ENCODE measurements at regions not wholly inside any gene's neighbourhood (a gene's known extent, or its start where the extent isn't known, plus 50 kb on each side); places are given as distances from the start of the nearest gene placed in this dataset.

DNA sequence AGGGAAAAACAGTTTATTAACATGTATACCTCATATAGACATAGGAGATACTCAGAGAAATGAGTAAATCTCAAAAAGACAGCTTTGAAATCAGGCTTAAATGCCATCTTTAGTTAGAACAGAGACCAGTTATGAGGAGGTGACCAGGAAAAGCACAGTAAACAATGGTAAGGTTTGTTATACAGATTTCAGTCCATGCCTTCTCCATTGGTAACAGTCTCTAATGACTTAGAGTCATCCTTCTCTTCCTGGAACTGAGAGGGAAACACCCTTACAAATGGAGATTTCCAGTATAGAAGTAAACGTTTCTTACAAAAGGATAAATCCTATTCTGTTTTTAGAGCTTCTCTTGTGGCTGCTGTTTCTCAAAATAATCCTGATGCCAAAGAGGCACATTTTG is 476.3 kb upstream of the NAALADL2 start:
- TF ChIP-seq, protein P1, sequence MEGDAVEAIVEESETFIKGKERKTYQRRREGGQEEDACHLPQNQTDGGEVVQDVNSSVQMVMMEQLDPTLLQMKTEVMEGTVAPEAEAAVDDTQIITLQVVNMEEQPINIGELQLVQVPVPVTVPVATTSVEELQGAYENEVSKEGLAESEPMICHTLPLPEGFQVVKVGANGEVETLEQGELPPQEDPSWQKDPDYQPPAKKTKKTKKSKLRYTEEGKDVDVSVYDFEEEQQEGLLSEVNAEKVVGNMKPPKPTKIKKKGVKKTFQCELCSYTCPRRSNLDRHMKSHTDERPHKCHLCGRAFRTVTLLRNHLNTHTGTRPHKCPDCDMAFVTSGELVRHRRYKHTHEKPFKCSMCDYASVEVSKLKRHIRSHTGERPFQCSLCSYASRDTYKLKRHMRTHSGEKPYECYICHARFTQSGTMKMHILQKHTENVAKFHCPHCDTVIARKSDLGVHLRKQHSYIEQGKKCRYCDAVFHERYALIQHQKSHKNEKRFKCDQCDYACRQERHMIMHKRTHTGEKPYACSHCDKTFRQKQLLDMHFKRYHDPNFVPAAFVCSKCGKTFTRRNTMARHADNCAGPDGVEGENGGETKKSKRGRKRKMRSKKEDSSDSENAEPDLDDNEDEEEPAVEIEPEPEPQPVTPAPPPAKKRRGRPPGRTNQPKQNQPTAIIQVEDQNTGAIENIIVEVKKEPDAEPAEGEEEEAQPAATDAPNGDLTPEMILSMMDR (IDR thresholded peaks at IDR 0.05) = no peak
- no peak for TF ChIP-seq EZH2 (IDR thresholded peaks at IDR 0.05)
- TF ChIP-seq EZH2phosphoT487 (IDR thresholded peaks at IDR 0.05) = no peak
